ENCODE measurements at regions not wholly inside any gene's neighbourhood (a gene's known extent, or its start where the extent isn't known, plus 50 kb on each side); places are given as distances from the start of the nearest gene placed in this dataset.

DNA sequence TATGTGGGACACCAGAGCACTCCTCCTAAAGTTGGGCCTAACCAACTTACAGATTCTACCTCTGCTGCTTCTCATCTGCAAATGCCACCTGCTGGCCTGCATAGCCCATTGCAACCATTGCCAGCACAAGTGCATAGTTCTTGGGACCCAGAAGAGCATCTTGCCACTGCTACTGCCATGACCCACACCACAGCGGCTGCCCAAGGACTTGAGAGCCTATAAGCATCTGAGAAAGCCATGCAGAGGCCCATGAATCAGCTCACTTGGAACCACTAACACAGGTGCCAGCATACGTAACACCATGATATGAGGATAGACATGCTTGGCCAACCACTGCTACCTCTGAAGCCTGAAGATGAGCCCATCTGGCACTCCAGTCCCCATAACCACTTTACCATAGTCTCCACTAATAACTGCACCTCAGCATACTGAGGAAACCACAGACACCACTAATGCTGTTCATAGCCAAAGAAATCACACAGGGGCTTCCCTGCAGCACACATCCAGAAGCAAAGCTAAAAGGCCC lies 258.1 kb upstream of the AGTR2 start:
- FAIRE-seq (no peak), ATAC-seq (peak; percentile 62), DNase-seq (ENCODE audit: low spot score) (no peak)
- TF ChIP-seq PAX8 (CRISPR knock-in tag; IDR thresholded peaks at IDR 0.05; ENCODE audit: borderline replicate concordance) = no peak
- TF ChIP-seq CTCF (CRISPR knock-in tag; IDR thresholded peaks at IDR 0.05) = peak; percentile 50; the same call in 1 of the 2 replicates
- TF ChIP-seq, protein P1, sequence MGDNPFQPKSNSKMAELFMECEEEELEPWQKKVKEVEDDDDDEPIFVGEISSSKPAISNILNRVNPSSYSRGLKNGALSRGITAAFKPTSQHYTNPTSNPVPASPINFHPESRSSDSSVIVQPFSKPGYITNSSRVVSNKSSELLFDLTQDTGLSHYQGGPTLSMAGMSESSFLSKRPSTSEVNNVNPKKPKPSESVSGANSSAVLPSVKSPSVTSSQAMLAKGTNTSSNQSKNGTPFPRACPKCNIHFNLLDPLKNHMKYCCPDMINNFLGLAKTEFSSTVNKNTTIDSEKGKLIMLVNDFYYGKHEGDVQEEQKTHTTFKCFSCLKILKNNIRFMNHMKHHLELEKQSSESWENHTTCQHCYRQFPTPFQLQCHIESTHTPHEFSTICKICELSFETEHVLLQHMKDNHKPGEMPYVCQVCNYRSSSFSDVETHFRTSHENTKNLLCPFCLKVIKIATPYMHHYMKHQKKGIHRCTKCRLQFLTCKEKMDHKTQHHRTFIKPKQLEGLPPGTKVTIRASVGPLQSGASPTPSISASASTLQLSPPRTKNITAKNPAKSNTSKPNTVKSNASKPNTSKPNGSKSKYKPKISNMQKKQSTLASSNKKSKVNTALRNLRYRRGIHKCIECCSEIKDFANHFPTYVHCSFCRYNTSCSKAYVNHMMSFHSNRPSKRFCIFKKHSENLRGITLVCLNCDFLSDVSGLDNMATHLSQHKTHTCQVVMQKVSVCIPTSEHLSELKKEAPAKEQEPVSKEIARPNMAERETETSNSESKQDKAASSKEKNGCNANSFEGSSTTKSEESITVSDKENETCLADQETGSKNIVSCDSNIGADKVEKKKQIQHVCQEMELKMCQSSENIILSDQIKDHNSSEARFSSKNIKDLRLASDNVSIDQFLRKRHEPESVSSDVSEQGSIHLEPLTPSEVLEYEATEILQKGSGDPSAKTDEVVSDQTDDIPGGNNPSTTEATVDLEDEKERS (CRISPR knock-in tag; IDR thresholded peaks at IDR 0.05) = no peak
- peak; percentile 21; the same call in 1 of the 2 replicates for TF ChIP-seq SMC3 (IDR thresholded peaks at IDR 0.05; ENCODE audit: low read length)
- TF ChIP-seq ZNF784 (CRISPR knock-in tag; IDR thresholded peaks at IDR 0.05; ENCODE audit: borderline replicate concordance) = no peak
- no peak for TF ChIP-seq NR0B2 (CRISPR knock-in tag; IDR thresholded peaks at IDR 0.05)
- TF ChIP-seq CREM (IDR thresholded peaks at IDR 0.05) = no peak
- TF ChIP-seq CREM (CRISPR knock-in tag; IDR thresholded peaks at IDR 0.05) = no peak
- TF ChIP-seq, protein P2, sequence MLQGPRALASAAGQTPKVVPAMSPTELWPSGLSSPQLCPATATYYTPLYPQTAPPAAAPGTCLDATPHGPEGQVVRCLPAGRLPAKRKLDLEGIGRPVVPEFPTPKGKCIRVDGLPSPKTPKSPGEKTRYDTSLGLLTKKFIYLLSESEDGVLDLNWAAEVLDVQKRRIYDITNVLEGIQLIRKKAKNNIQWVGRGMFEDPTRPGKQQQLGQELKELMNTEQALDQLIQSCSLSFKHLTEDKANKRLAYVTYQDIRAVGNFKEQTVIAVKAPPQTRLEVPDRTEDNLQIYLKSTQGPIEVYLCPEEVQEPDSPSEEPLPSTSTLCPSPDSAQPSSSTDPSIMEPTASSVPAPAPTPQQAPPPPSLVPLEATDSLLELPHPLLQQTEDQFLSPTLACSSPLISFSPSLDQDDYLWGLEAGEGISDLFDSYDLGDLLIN (CRISPR knock-in tag; IDR thresholded peaks at IDR 0.05; ENCODE audit: borderline replicate concordance) = no peak
- TF ChIP-seq, protein P3, sequence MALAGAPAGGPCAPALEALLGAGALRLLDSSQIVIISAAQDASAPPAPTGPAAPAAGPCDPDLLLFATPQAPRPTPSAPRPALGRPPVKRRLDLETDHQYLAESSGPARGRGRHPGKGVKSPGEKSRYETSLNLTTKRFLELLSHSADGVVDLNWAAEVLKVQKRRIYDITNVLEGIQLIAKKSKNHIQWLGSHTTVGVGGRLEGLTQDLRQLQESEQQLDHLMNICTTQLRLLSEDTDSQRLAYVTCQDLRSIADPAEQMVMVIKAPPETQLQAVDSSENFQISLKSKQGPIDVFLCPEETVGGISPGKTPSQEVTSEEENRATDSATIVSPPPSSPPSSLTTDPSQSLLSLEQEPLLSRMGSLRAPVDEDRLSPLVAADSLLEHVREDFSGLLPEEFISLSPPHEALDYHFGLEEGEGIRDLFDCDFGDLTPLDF (CRISPR knock-in tag; IDR thresholded peaks at IDR 0.05) = no peak
- TF ChIP-seq ZNF772 (CRISPR knock-in tag; IDR thresholded peaks at IDR 0.05) = no peak
- Histone ChIP-seq H3K27ac (ENCODE audit: extremely low read length, insufficient read depth, low read length) (no peak overlapping the region), H3K9me3 (ENCODE audit: low read length) (no peaks in the 10 kb centered on the region), H3K4me1 (ENCODE audit: insufficient read depth, low read length) (no peaks in the 10 kb centered on the region), H3K4me2 (ENCODE audit: low read depth, low read length) (no peak overlapping the region), H3K9ac (ENCODE audit: insufficient read depth, low read depth, low read length) (no peak overlapping the region), H3K79me2 (ENCODE audit: insufficient read depth, low read length) (no peaks in the 10 kb centered on the region), H3K27me3 (ENCODE audit: control insufficient read depth in 1 of 2, insufficient read depth in 2 of 2, low read length in 2 of 2) (no peaks in the 10 kb centered on the region), H4K20me1 (ENCODE audit: insufficient read depth, low read length) (no peaks in the 10 kb centered on the region), H2AFZ (ENCODE audit: low read length) (no peak overlapping the region), H3K4me3 (replicated peaks in 1 of 3; ENCODE audit: insufficient read depth in 1 of 3, low read depth in 2 of 3, low read length in 3 of 3) (no peak overlapping the region), H3K36me3 (replicated peaks in 1 of 2; ENCODE audit: control insufficient read depth in 1 of 2, insufficient read depth in 2 of 2, low read length in 2 of 2) (no peaks in the 10 kb centered on the region)
- BruUV-seq (replicated peaks) = no TSS peak
- intact Hi-C loops (cut with micrococcal nuclease; ENCODE audit: unreplicated experiment) = no loop called here
- ChIA-PET POLR2A (no interaction called here), CTCF (ENCODE audit: low intra/inter-chr PET ratio, low total read pairs) (no interaction called here)
- in situ Hi-C loops (cut with HindIII; ENCODE audit: extremely low pct_ligation_motif_present, low pct_unique_long_range_greater_than_20kb) = no loop called here
- 80% methylated on average over 1 of the region's 2 CpGs for WGBS (ENCODE audit: low lambda C conversion rate)
